Skeletal muscle satellite cell (primary cell): ENCODE measurements at regions not wholly inside any gene's neighbourhood (a gene's known extent, or its start where the extent isn't known, plus 50 kb on each side); places are given as distances from the start of the nearest gene placed in this dataset.

Source experiments
- H3K27me3 ChIP-seq: 2 replicates; pipeline ENCODE4 v1.7.0; 2013; ENCODE audit warnings: low read length; ENCODE audit not compliant: control insufficient read depth, insufficient read depth
- H3K36me3 ChIP-seq: 2 replicates; pipeline ENCODE4 v1.7.0; 2013; ENCODE audit warnings: mild to moderate bottlenecking, control low read depth, low read length; ENCODE audit not compliant: insufficient read depth
- H3K4me1 ChIP-seq: 2 replicates; pipeline ENCODE4 v1.7.0; 2013; ENCODE audit warnings: low read length; ENCODE audit not compliant: control insufficient read depth, insufficient read depth
- H3K4me2 ChIP-seq: 2 replicates; pipeline ENCODE4 v1.7.0; 2013; ENCODE audit warnings: mild to moderate bottlenecking, low read length
- H3K4me3 ChIP-seq: 2 replicates; pipeline ENCODE4 v1.7.0; 2013; ENCODE audit warnings: low read length
- H3K9ac ChIP-seq: 2 replicates; pipeline ENCODE4 v1.7.0; 2013; ENCODE audit warnings: mild to moderate bottlenecking, low read depth, low read length, moderate library complexity
- H3K9me3 ChIP-seq: replicated peaks from 2 replicates; pipeline ENCODE4 v1.7.0; 2013; ENCODE audit warnings: mild to moderate bottlenecking, control low read depth, low read length

DNA sequence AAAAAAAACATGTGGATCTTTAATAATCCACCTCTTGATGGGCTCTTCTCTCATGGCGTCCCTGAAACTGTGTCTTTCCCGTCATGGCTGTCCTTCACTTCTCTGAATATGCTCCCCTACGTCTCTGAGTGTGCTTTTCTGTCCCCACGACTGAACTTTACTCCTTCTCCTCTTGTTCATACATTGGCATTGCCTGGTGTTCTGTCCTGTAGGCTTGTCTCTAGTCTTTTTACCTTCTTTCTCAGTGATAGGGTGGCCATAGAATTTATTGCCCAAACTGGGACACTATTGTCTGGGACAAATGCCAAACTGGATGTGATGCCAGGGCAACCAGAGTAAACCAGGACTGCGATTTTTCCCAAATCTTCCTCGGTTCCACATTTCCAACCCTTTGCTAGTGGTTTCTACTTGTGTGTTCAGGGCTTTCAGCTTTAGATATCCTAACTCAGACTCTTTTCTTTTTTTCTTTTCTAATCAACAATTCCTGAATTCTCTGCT is 202.2 kb downstream of the ATP23 start:
- peaks cover 4% of the 10 kb centered on the region for H3K27me3 ChIP-seq
- H3K9ac ChIP-seq, result no peak overlapping the region
- H3K36me3 ChIP-seq, result no peaks in the 10 kb centered on the region
- no peak overlapping the region for H3K4me2 ChIP-seq
- no peak overlapping the region for H3K4me3 ChIP-seq
- H3K4me1 ChIP-seq, result no peaks in the 10 kb centered on the region
- no peaks in the 10 kb centered on the region for H3K9me3 ChIP-seq

DNA sequence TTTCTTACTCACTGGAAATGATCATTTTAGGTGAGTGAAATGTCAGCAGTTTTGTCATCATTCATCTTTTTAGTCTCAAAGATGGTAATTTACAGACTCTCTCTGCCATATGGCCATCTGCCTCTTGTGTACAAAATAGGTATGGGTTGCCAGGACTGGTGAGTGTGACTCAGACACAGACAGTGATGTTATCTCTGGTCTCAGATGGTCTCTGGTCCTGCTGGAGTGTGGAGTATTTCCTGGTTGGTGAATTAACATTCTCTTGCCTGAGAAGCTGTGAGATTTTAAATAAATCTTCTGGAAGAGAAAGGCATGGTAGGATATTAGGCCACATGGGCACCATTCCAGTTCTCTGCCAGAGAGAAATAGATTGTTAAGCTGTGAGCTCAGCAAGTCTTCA is 207.0 kb downstream of the ATP23 start:
- Histone ChIP-seq H3K9me3 (no peaks in the 10 kb centered on the region), H3K27me3 (no peaks in the 10 kb centered on the region), H3K4me2 (no peak overlapping the region), H3K9ac (no peak overlapping the region), H3K4me1 (no peaks in the 10 kb centered on the region), H3K4me3 (no peak overlapping the region), H3K36me3 (no peaks in the 10 kb centered on the region)

DNA sequence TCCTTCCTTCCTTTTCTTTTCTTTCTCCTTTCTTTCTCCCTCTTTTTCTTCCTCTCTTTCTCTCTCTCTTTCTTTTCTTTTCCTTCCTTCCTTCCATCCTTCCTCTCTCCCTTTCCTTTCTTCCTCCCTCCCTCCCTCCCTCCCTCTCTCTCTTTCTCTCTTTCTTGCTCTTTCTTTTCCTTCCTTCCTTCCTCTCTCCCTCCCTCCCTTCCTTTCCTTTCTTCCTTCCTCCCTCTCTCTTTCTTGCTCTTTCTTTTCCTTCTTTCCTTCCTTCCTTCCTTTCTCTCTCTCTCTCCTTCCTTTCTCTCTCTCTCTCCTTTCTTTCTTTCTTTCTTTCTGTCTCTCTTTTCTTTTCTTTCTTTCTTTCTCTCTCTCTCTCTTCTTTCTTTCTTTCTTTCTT is 207.6 kb downstream of the ATP23 start:
- Histone ChIP-seq H3K27me3 (no peaks in the 10 kb centered on the region), H3K4me1 (no peaks in the 10 kb centered on the region), H3K4me3 (no peak overlapping the region), H3K4me2 (no peak overlapping the region), H3K9me3 (no peaks in the 10 kb centered on the region), H3K36me3 (no peaks in the 10 kb centered on the region), H3K9ac (no peak overlapping the region)

DNA sequence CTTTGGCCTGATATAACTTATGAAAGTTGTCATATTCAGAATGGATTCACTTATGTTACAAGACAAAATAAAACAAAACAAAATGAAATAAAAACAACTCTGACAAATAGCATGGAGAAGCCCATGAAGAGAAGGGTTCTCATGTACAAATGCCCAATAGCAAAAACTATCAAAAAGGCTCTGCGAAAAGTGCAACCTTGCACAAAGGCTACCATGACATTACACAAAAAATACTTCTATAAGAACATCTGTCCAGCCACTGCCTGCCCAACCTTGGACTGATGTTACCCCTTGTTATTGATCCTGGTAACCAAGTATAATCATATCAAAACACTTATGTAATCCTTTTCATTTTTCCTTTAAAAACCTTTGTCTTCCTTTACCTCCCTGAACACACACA is 213.0 kb downstream of the ATP23 start:
- no peaks in the 10 kb centered on the region for H3K9me3 ChIP-seq

DNA sequence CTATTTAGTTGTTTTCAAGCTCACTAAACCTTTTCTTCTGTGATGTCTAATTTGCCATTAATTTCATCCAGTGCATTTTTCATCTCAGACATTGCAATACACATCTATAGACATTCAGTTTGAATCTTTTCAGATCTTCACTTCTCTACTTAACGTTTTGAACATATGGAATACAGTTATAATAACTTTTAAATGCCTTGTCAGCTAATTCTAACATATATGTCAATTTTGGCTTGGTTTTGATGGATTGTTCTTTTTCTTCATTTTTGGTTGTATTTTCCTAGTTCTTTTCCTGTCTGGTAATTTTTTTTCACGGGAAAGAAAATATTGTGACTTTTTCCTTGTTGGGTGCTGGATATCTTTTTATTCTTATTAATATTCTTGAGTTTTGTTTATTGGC is 215.3 kb downstream of the ATP23 start:
- Histone ChIP-seq H3K9ac (no peak overlapping the region), H3K4me2 (no peak overlapping the region), H3K36me3 (no peaks in the 10 kb centered on the region), H3K9me3 (no peaks in the 10 kb centered on the region), H3K4me1 (no peaks in the 10 kb centered on the region), H3K27me3 (peaks cover 8% of the 10 kb centered on the region), H3K4me3 (no peak overlapping the region)

More for the DNA sequence above, 213.0 kb downstream of the ATP23 start:
- no peak overlapping the region for H3K9ac ChIP-seq
- no peaks in the 10 kb centered on the region for H3K4me1 ChIP-seq
- H3K27me3 ChIP-seq, result peaks cover 4% of the 10 kb centered on the region
- no peak overlapping the region for H3K4me3 ChIP-seq
- H3K36me3 ChIP-seq, result no peaks in the 10 kb centered on the region
- no peak overlapping the region for H3K4me2 ChIP-seq

DNA sequence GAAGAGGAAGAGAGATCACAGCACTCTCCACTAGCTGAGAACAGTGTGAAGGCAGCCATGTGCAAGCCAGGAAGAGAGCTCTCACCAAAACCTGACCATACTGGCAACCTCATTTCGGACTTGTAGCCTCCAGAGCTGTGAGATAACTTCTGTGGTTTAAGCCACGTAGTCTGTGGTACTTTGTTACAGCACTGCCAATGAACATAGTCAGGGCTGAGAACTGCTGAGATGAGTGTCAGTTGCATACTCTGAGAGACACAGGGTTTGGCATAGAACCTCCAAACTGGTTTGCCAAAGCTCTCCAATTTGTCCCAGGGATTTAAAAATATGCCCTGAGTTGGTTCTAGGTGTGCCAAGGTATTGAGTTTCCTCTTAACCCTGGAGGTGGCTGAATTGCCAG is 218.6 kb downstream of the ATP23 start:
- Histone ChIP-seq H3K27me3 (peaks cover 8% of the 10 kb centered on the region), H3K9ac (no peak overlapping the region), H3K4me2 (no peak overlapping the region)

DNA sequence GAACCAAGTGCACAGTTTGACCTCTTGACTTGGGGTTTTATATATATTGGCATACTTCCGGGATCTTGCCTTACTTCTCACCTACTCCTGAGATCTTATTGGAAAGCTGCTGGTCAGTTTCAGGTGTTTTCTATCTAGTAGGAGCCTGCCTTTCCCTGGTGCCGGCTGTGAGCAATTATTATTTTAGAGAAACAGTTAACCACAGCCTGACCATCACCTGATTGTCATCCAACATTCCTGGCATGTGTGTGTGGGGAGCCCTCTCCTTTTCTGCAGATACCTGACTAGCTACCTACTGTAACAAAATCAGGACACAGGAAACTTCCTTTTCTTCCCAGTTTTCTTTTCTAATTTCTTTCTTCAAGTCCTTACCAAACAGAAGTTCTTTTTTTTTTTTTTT is 220.4 kb downstream of the ATP23 start:
- H3K27me3 ChIP-seq, result peaks cover 4% of the 10 kb centered on the region
- H3K4me1 ChIP-seq, result no peaks in the 10 kb centered on the region
- no peaks in the 10 kb centered on the region for H3K36me3 ChIP-seq
- no peak overlapping the region for H3K4me3 ChIP-seq
- no peak overlapping the region for H3K9ac ChIP-seq
- no peaks in the 10 kb centered on the region for H3K9me3 ChIP-seq
- no peak overlapping the region for H3K4me2 ChIP-seq

More for the DNA sequence above, 218.6 kb downstream of the ATP23 start:
- H3K36me3 ChIP-seq, result no peaks in the 10 kb centered on the region
- H3K9me3 ChIP-seq, result no peaks in the 10 kb centered on the region
- no peaks in the 10 kb centered on the region for H3K4me1 ChIP-seq
- no peak overlapping the region for H3K4me3 ChIP-seq

DNA sequence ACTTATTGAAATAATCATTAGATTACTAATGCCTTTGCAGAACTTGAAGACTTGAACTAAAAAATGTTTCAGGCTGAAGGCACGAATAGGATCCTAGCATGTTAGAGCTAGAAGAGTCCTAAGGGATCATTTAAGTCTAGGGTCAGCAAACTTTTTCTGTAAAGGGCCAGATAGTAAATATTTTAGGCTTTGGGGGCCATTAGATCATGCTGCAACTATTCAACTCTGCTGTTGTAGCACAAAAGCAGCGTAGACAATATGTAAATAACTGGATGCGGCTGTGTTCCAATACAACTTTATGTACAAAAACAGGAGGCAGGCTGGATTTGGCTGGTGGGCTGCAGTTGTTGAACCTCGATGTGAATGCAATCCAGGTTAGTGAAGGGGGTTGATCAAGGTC is 221.7 kb downstream of the ATP23 start:
- Histone ChIP-seq H3K27me3 (peaks cover 4% of the 10 kb centered on the region), H3K9me3 (no peaks in the 10 kb centered on the region), H3K4me2 (no peak overlapping the region), H3K4me1 (no peaks in the 10 kb centered on the region), H3K9ac (no peak overlapping the region), H3K36me3 (no peaks in the 10 kb centered on the region), H3K4me3 (no peak overlapping the region)

DNA sequence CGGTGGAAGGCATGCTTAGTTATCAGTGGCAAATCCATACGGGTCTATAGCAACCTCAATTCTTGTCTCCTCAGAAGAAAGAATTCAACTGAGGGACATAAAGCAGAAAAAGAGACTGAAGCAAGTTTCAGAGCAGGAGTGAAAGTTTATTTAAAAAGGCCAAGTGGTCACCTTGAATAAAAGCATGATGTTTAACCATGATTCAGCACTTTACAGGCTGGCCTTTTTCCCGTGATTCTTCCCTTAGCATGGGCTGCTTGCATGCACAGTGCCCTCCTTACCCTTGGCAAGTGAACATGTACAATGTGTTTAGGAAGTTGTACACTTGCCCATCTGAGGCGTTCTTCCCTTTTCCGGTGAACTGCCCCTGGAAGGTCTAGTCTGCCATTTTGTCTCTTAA is 225.3 kb downstream of the ATP23 start:
- no peak overlapping the region for H3K9ac ChIP-seq
- H3K4me1 ChIP-seq, result no peaks in the 10 kb centered on the region
- no peaks in the 10 kb centered on the region for H3K36me3 ChIP-seq
- no peaks in the 10 kb centered on the region for H3K27me3 ChIP-seq
- no peak overlapping the region for H3K4me3 ChIP-seq
- H3K4me2 ChIP-seq, result no peak overlapping the region
- H3K9me3 ChIP-seq, result no peaks in the 10 kb centered on the region

DNA sequence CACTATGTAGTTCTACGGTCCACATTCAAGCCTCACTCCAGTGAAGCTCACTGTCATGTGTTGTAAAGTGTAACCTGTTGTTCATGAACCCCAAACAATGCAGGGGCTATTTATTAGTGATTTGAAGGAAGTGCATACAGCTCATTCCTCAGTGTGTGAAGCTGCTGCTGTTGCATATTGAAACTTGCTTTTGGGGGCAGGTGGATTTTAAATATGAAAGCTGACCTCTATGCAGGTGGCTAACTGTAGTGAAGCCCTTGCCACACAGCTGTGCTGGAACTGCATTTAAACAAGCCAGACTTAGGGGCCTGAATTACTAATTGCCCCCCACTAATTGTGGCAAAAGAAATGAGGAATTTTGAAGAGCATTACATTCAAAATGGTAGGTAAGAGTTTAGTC is 226.3 kb downstream of the ATP23 start:
- Histone ChIP-seq H3K36me3 (no peaks in the 10 kb centered on the region), H3K4me1 (no peaks in the 10 kb centered on the region), H3K9me3 (no peaks in the 10 kb centered on the region), H3K9ac (no peak overlapping the region), H3K4me3 (no peak overlapping the region), H3K4me2 (no peak overlapping the region), H3K27me3 (no peaks in the 10 kb centered on the region)

DNA sequence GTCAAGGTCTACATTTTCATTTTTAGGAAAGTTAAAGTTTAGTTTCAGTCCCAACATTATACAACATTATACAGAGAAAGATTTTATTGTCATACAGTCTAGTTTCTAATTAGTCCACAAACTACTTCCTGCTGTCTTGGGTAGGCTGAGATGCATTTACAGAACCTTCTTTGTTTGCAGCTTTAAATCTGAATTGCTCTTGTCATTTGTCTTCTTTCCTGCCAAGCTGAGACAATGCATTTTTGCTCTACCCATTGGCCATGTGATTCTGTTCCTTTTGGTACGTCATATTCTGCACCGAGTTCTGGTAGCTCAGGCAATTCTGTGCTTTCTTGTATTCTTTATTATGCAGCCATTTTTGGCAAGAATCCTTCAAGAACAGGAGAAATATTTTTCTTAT is 228.5 kb downstream of the ATP23 start:
- Histone ChIP-seq H3K36me3 (no peaks in the 10 kb centered on the region), H3K9ac (no peak overlapping the region), H3K4me2 (no peak overlapping the region), H3K4me3 (no peak overlapping the region), H3K27me3 (no peaks in the 10 kb centered on the region), H3K4me1 (no peaks in the 10 kb centered on the region), H3K9me3 (no peaks in the 10 kb centered on the region)

DNA sequence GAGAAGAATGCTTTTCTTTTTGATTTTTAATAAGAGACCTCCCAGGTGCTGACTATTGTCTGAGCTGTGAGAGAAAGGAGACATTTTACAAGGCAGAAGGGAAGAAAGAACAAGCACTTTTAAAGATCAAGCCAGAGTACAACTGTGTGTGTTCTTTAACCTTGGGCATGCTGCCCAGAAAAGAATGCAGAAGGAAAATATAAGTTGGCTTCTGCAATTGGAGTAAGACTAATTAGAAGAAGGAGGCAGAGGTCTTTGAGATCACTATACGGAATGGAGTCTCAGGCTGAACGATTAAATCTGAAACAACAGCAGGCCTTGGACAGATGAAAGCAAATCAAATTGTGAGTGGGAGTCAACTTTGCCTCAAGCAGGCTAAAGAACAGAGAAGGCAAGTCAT is 230.5 kb downstream of the ATP23 start:
- H3K4me2 ChIP-seq, result no peak overlapping the region
- no peak overlapping the region for H3K9ac ChIP-seq
- no peaks in the 10 kb centered on the region for H3K36me3 ChIP-seq
- H3K4me3 ChIP-seq, result no peak overlapping the region
- H3K27me3 ChIP-seq, result no peaks in the 10 kb centered on the region
- no peaks in the 10 kb centered on the region for H3K4me1 ChIP-seq
- no peaks in the 10 kb centered on the region for H3K9me3 ChIP-seq
